Inferior parietal cortex (tissue), 1 donor: ENCODE measurements at regions not wholly inside any gene's neighbourhood (a gene's known extent, or its start where the extent isn't known, plus 50 kb on each side); places are given as distances from the start of the nearest gene placed in this dataset.
"Not testable (repeated sequence)": the region's sequence is repeated elsewhere in the genome, so short reads cannot be mapped to it uniquely, and the experiment has no call there.

Experiments
- DNase-seq: peaks from one replicate; pipeline ENCODE4 v3.0.0-alpha.2; 2016; ENCODE audit errors: extremely low spot score

DNA sequence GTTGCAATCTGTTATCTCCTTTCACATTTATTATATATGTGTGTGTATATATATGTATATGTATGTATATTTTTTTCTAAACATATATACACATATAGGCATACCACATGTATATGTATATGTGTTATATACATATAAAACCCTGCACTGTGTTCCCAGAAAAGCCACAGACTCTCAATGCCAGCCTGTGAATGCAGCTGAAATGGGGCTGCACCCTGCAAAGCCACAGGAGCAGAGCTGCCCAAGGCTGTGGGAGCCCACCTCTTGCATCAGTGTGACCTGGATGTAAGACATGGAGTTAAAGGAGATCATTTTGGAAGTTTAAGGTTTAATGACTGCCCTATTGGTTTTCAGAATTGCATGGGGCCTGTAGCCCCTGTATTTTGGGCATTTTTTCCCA, 762.3 kb upstream of the ARPP21 start:
- no peak for DNase-seq

DNA sequence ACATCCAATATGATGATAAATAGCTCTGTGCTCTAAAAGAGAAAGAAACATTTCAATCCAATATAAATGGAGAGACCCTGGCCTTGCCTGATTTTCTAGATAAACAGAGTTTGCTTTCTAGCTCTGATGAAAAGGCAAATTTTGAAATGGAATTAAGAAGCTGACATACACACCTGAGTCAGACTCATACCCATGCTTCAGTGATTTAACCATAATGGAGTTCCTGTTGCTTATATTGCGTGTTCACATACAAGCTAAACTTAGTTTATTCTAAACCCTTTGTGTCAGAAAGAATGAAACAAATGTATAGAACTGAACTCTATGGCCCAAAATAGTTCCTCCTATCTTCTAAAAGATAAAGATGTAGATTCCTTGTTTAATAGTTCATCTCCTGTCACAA, 760.8 kb upstream of the ARPP21 start:
- DNase-seq, result no peak

DNA sequence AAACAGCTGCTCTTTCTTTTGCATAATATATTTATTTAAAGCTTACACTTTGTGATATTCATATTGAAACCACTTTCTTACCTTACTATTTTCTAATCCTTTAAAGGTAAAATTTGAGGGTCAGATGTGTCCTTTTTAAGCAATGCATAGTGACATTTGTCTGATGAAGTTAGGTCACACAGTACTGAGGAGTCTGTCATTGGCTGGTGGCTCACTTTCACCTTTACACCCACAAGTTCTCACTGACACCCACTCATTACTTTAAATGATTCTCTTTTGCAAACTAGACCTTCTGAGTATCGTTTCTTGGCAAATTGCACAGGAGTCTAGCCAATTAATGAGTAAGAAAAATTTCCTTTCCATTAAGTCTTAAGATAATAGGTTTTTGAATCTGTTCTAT, 758.3 kb upstream of the ARPP21 start:
- DNase-seq, result no peak

DNA sequence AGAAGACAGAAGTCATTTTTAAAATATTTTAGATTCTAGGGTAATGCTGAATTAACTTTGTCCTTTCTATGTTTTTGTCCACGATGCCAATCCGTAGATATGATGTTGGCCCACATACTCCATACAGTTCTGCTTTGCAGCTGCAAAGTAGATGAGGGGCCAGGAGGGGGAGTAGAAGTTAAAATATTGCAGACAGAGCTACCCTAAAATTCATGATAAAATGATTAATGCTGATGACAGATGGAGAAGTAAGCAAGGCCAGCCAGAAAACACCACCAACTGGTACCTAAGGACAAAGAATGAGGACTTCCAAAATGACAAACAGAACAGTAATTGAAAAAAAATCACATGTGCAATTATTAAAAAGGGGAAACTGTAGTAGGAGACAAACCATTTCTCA, 756.6 kb upstream of the ARPP21 start:
- no peak for DNase-seq

DNA sequence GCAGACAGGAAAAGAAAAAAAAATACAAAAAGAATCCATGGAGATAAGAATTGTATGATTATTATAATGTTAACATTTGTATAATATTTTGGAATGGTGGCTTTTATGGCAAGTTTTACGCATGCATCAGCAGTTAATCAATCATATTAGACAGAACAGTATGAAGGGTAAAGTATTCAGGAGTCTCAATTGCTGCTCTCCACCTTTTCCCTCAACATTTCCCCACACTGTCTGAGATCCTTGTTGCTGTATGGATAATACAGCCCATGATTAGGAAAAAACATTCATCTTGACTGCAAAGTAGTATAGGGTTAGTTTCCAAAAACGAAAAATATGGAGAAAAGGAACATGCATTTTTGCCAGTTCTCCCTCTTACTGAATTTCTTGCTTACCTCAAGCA, 755.3 kb upstream of the ARPP21 start:
- no peak for DNase-seq

DNA sequence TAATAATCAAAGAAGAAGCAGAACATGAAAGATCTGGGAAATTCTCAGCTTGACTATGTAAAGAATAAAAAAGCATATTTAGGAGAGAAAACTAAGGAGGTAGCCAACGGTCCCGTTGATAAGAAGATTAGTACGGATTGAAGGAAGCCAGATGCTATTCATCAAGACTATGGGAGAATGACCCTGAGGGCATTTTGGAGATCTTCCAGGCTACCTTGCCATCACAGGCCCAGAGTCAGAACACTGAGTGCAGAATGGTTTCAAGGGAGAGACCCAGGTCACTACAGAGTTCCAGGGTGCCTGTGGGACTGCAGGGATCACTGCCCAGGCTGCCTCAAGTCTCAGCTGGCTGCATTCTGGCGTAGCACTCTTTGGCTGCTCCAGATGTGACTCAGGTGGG, 752.9 kb upstream of the ARPP21 start:
- no peak for DNase-seq

DNA sequence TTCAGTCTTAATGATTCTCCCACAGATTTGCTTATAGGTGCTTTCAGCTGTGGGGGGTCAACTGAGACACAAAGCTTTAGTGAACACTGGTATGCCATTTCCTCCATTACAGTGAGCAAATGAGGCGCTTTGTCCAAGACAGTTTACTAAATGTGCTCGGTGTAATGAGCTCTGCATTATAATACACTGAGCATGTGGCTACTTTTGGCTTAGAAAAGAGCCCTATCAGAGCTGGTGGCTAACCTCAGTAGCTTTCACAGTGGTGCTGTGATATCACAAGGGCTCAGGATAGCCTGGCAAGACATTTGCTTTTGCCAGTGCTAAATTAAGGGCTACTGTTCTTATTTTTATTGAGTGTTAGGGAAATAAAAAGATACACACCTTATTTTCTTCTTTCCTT, 749.7 kb upstream of the ARPP21 start:
- DNase-seq, result no peak

DNA sequence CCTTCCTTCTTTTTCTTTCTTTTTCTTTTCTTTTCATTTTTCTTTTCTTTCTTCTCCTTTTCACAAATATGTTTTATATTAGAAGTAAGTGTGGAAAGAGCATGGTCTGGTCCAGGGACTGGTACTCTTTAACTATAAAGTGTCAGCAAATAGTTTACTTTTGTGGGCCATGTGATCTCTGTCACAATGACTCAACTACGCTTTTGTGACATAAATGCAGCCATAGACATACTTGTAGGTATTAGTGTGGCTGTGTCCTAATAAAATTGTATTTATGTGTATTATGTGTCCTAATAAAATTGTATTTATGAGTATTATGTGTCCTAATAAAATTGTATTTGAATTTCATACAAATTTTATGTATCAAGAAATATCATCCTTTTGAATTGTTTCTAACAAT, 749.1 kb upstream of the ARPP21 start:
- DNase-seq, result no peak

DNA sequence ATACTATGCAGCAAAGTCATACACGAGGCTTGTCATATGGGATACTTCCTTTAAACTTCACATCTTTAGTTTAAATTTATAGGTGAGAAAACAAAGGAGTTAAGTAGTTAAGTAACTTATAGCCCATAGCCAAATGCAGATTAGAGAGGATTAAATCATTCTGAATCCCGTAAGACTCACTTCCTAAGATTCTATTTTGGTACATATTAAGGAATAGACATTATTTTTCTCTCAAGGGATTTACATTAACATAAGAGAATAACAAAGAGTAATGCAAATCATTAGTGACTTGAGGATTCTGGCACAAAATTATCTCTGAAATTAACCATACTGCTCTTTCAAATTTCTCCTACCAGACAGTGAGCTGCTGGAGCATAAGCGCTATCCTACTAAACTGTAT, 747.4 kb upstream of the ARPP21 start:
- no peak for DNase-seq

DNA sequence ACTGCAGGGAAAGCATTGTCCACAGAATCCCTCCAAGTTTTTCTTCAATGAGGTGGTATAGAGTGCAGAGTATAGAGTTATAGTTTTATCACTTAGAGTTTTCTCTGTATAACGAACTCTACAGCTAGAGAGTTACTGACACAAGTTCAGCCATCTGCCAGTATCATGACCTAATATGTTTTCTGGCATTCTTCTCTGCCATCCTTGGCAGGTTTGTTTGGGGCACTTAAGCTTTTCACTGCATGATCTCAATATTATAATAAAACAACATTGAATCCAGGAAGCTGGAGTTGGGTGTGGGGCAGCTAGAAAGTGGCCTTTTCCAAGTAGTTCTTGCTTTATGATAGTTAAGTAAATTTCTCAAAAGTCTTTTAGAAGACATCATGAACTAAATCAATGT, 743.5 kb upstream of the ARPP21 start:
- no peak for DNase-seq

DNA sequence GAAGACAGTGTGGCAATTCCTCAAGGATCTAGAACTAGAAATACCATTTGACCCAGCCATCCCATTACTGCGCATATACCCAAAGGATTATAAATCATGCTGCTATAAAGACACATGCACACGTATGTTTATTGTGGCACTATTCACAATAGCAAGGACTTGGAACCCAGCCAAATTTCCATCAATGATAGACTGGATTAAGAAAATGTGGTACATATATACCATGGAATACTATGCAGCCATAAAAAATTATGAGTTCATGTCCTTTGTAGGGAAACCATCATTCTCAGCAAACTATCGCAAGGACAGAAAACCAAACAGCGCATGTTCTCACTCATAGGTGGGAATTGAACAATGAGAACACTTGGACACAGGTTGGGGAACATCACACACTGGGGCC, 729.6 kb upstream of the ARPP21 start:
- not testable (repeated sequence) for DNase-seq

DNA sequence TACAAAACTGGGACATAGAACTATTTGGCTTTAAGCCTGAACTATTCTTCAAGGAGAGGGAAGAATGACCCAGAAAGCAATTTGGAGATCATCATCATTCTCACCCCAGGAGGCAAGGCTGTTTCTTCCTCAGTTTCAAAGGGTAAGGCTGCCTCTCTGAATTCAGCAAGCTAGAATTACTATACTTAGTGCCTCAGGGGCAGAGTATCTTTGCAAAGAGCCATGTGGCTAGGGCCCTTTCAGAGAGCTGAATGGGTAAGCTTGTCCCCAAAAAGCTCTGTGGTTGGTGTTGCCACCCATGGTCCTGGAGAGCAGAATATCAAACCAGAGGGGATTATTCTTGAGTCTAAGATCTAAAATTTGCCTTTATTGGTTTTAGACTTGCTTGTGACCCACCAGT, 720.3 kb upstream of the ARPP21 start:
- no peak for DNase-seq

DNA sequence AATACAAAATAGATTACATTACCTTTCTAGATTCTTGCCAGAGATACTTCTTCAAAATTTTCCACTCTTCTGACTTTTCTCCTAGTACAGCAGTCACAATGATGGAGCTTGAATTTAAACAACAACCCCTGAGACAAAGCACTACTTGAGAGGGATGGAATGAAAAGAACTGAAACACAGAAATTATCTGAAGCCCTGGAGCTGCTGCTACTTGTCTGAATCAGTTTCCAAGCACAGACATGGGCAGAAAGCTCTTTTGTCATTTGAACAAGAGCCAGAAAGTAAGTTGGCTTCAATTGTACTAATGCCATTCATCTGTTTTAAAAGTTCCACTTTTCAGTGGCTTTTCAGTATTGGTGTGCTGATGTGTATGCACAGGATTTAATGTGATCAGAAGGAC, 718.5 kb upstream of the ARPP21 start:
- DNase-seq, result peak; percentile 11

DNA sequence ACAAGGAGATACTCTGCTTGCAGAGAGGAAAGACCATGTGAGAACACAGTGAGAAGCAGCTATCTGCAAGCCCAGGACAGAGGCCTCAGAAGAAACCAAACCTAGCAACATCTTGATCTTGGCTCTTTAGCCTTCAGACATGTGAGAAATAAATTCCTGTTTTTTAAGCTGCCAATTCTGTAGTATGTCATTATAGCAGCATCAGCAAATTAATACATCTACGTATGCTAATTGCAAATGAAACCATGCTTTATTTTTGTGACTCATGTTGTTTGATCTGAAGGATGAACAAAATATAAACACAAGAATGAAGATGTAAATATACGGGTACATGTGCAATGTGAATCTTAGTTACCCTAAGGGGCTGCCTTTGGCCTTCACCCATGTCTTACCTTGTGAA, 714.4 kb upstream of the ARPP21 start:
- no peak for DNase-seq

DNA sequence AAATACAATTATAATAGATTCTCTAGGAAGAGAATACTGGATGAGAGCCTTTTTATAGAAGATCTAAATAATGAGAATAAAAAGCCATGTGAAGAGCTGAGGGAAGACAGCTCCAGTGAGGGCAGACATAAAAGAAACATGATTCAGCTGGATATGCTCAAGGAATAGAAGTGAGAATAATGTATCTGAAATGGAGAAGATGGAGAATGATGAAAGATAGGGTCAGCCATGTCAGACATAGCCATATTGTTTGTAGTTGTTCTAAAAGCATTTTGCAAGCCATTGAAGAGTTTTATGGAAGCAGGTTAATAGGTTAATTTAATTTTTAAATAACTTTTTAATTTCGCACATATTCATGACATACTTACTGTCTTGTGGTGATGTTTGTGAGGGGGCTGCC, 713.5 kb upstream of the ARPP21 start:
- no peak for DNase-seq

DNA sequence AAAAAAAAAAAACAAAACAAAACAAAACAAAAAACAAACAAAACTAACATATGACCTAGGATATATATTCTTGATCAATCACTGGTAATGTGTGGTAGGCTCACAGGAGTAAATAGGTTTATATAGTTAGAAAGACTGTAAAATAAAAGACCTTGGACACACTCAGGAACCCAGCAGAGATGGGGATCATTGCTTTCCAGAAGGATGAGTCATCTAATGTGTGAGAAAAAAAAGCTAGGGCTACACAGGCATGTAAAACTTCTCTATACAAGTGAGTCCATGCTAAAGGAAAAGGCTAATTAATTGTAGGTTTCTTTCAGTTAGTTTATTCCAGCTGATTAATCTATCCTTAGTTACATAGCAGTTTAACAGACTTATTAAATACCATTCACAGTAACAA, 710.3 kb upstream of the ARPP21 start:
- no peak for DNase-seq

DNA sequence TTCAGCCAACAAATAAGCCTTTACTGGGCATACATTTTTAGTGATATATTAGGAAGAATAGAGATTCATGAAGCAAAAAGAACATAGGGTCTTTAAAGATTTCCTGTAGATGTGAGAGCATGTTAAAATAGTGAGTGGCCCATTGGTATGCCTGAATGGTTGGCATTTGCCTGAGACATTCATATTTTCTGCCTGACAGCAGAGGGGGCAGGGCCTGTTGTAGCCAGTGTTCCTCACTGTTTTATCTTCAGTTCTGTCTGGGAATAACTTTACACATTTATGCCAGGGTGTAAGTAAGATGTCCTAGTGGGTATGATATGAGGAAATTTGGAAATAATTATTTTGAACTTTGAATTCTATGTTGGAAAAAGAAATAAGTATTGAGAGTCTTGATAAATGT, 704.7 kb upstream of the ARPP21 start:
- DNase-seq, result no peak

DNA sequence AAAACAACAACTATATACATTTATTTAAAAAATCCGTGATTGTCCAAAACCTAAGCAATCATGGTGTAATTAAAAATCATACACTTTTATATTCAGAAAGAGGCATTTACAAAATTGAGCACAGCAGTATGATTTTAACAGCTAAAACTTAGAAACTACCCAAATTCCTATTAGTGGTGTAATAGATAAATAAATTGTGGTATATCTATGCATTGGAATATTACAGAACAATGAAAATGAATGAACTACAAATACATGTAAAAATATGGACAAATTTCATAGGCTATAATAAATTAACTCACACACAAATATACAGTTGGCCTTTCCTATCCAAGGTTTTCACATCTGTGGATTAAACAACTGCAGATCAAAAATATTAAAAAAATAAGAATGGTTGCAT, 700.5 kb upstream of the ARPP21 start:
- no peak for DNase-seq

DNA sequence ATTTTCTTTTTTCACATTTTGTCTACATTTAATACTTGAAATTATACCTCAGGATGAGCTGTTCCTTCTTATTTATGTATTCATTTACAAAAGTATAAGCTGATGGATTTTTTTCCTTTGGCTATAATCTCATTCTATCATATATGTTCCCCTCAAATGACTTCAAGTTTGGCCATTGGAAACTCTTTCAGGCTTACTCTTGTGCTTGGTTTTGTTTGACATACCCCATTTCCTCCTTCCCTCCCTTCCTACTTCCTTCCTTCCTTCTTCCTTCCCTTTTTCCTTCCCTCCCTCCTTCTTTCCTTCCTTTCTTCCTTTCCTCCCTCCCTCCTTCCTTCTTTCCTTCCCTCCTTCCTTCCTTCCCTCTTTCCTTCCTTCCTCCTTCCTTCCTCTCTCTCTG, 697.1 kb upstream of the ARPP21 start:
- DNase-seq, result no peak

DNA sequence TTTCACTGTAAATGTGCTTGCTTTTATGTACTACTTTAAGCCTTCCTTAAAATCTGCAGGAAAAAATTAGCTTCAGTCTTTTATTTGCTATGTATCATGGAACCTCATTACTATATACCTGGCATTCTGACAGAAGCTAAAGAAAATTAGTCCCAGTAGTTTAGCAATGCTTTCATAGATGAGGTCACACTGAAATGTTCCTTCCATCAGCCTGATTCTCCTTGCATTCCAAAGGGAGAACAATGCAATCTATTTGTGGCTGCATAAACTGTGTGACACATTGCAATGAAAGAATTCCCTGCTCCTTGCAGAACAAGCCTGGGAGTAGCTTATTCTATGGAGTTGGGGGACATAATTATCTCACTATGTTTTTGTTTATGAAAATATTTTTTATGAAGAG, 691.5 kb upstream of the ARPP21 start:
- peak; percentile 9 for DNase-seq

DNA sequence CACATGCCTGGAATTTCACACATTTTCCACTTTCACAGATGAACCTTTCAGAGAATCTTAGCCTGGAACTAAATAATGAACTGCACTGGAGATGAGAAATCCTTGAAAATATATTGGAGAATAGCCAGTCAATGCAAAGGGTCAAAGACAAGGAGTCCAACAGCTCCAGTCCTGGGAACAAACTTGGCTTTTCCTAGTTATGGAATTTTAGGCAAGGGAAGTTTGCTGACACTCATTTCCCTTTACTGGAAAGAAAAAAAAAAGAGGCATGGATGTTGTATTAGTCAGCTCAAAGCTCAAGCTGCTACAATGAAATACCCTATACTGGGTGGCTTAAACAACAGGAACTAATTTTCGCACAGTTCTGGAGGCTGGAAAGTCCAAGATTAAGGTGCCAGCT, 690.8 kb upstream of the ARPP21 start:
- no peak for DNase-seq

DNA sequence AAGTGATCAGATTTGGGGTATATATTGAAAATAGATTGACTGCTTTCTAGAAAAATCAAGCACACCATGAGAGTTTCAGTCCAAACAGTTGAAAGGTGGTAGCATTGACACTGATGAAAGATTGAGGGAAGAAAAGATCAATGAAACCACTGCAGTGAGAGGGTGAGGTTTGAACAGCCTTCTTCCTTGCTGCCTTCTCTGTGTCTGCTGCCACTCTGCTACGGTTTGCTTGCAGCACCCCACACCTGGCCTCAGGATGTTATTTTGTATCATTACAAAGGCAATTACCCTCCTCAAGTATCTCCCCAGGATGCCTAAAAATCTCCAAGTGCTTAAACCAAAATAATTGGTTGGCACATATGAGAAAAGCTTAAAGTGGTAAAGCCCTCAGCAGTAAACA, 683.6 kb upstream of the ARPP21 start:
- no peak for DNase-seq

DNA sequence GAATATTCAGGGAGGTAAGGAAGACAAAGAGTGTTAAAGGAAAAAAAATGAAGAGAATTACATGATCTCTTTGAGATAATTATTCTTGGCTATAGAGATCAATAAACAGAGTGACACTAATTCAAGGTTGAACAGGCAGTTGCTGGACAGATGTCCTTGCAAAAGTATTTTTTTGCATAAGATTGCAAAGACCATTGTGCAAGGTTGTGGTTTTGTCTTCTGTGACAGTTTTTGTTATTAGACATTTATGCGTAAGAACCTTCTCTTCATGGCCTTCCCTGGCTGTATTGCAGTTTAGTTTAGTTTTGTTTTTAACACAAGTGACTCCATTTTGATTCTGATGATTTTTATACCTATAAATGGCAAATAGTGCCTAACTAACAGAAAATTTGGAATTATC, 682.8 kb upstream of the ARPP21 start:
- DNase-seq, result no peak

DNA sequence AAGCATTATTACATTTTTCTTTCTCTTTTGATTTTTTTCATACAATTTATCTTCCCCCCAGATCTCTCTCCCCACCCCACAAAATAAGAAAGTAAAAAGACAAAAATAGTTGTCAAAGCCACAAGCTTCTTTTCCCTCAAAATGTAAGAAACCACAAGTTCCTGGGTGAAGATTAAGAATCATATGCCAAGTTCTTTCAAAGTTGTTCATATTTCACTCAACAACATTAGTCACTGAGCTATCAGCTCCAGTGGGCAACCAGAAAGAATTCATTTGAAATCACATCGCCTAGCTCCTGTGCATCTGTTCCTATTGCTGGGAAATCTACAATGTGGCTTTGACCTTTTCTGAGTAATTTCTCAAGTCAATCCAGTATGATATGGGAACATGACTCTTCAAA, 681.6 kb upstream of the ARPP21 start:
- DNase-seq, result no peak

DNA sequence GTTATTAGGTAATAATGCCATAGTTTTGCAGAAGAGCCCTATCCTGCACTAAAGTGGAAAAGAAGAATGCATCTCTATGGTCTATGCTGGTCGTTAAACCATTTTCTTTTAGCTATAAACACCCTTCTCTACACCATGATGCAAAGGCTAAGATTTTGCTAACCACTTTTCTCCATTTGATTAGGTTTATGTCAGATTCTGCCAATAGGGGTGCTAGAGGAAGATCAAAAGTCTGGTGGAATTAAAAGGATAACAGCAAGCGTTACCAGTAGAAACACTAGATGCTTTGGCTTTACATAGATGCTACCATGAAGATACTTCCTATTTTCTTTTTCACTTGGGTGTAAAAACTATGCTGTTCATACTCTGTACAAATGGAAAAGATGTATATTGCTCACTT, 669.8 kb upstream of the ARPP21 start:
- DNase-seq, result no peak
